Stimulated activated memory B cell treated with anti-CD40 and anti-IgM and Interleukin-4, amounts not matched to agents 10 μg/mL and 1 μg/mL and 100 μg/mL, for 72 hours (primary cell): ENCODE measurements at regions not wholly inside any gene's neighbourhood (a gene's known extent, or its start where the extent isn't known, plus 50 kb on each side); places are given as distances from the start of the nearest gene placed in this dataset.

Experiments used
- ATAC-seq: fragments of 150-1000 bp; cut with Tn5 transposase; 2 replicates; pipeline ENCODE4 v1.10.0; 2021
- H3K27ac Mint-ChIP-seq: one replicate; pipeline ENCODE4 v1.8.0; 2022; ENCODE audit warnings: mild to moderate bottlenecking, mixed read lengths
- H3K27me3 Mint-ChIP-seq: one replicate; pipeline ENCODE4 v1.8.0; 2022; ENCODE audit warnings: mixed read lengths
- H3K36me3 Mint-ChIP-seq: one replicate; pipeline ENCODE4 v1.8.0; 2022; ENCODE audit warnings: mixed read lengths
- H3K4me1 Mint-ChIP-seq: one replicate; pipeline ENCODE4 v1.8.0; 2022; ENCODE audit warnings: mixed read lengths
- H3K4me3 Mint-ChIP-seq: one replicate; pipeline ENCODE4 v1.8.0; 2022; ENCODE audit warnings: mild to moderate bottlenecking, moderate library complexity, mixed read lengths
- H3K9me3 Mint-ChIP-seq: one replicate; pipeline ENCODE4 v1.8.0; 2022; ENCODE audit warnings: mixed read lengths

DNA sequence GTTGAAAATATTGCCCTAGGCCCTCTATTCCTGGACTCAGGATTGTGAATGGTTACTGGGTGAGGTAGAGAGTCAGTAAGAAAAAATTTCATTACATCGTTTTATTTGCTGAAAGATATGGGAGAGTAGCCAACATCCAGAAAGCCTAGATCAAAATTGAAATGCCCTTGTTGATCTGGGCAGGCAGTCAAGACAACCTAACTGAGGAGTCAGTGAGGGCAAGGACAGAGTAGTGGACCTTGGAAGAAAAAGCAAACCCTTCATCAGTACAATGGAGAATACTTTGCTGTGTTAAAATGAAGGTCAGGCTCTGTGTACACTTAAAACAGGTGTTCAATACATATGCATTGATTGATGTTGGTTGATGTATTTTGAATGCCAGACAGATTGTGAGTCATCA is 576.7 kb downstream of the OLFM4 start:
- no peaks in the 10 kb centered on the region for H3K4me1 Mint-ChIP-seq
- no peak overlapping the region for H3K4me3 Mint-ChIP-seq
- H3K27me3 Mint-ChIP-seq, result no peaks in the 10 kb centered on the region
- no peak overlapping the region for H3K27ac Mint-ChIP-seq
- H3K9me3 Mint-ChIP-seq, result no peaks in the 10 kb centered on the region
- ATAC-seq, result no peak
- H3K36me3 Mint-ChIP-seq, result no peaks in the 10 kb centered on the region

DNA sequence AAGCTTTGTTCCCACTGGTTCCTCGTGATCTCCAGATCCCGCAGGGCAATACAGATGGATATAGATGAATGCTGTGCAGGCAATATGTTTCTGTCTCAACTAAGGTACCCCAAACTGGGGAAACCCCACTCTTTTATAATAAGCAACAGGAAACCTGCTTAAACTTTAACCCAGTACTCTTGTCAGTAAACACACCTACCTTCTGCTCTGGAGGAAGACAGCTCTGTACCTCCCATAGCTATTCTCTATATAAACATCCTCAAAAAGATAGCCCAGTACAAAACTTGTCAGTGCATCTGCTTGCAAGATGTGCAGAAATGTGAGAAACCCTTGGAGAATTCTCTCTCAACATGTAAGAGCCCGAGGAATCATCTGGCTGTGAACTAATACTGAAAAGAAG is 583.6 kb downstream of the OLFM4 start:
- H3K36me3 Mint-ChIP-seq, result no peaks in the 10 kb centered on the region
- H3K9me3 Mint-ChIP-seq, result no peaks in the 10 kb centered on the region
- H3K27ac Mint-ChIP-seq, result no peak overlapping the region
- no peak for ATAC-seq
- no peak overlapping the region for H3K4me3 Mint-ChIP-seq
- H3K27me3 Mint-ChIP-seq, result no peaks in the 10 kb centered on the region
- no peaks in the 10 kb centered on the region for H3K4me1 Mint-ChIP-seq

DNA sequence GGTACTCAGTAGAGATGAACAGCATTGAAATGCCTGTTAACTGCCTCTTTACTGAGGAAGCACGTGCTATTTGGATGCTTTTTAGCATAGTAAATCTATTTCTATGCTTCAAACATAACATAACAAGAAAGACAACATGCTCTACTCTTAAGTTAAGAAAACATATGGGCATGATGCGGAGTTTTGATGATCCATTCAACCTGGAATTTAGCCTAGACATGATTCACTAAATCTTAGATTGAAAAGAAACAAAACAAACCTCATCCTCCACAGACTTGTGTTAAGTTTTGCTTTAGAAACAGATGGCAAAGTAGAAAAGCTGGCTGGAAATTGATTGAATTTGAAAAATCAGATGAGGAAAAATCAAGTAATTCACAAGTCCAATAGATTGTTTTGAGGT is 593.8 kb downstream of the OLFM4 start:
- Mint-ChIP-seq H3K9me3 (peaks cover 6% of the 10 kb centered on the region), H3K4me1 (no peaks in the 10 kb centered on the region), H3K27ac (no peak overlapping the region), H3K36me3 (no peaks in the 10 kb centered on the region), H3K4me3 (no peak overlapping the region), H3K27me3 (no peaks in the 10 kb centered on the region)
- no peak for ATAC-seq

DNA sequence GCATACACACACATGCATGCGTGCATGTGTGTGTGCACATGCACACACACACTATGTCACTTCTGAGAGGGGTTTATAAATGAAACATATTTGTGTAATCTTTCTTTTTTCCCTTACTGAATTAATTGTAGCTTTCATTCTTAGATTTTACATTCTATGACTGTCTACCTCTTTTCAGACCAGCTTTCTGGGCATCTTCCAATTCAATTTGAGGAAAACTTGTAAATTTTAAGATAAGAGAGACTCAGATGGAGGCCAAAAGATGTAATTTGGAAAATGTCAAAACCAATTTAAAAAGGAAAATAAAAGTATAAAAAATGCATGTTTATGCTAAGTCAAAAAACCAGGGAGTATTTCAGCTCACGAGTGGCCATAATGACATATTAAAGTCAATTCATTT is 594.5 kb downstream of the OLFM4 start:
- H3K4me3 Mint-ChIP-seq, result no peak overlapping the region
- no peak for ATAC-seq
- no peaks in the 10 kb centered on the region for H3K27me3 Mint-ChIP-seq
- H3K9me3 Mint-ChIP-seq, result peaks cover 6% of the 10 kb centered on the region
- no peaks in the 10 kb centered on the region for H3K36me3 Mint-ChIP-seq
- no peaks in the 10 kb centered on the region for H3K4me1 Mint-ChIP-seq
- H3K27ac Mint-ChIP-seq, result no peak overlapping the region

DNA sequence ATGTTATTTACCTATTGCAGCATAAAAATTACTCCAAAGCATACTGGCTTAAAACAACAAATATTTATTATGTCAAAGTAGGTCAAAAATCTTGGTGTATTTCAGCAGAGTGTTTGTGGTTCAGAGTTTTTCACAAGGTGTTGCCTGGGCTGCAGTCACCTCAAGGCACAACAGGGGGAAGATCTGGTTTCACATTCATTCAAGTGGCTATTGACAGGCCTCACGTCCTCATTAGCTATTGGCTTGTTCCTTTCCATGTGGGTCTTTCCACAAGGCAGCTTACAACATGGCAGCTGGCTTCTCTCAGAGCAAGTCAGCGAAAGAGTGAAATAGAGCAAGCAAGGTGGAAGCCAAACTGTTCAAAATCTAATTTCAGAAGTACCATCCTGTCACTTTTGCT is 602.9 kb downstream of the OLFM4 start:
- Mint-ChIP-seq H3K4me3 (no peak overlapping the region), H3K27ac (no peak overlapping the region), H3K4me1 (no peaks in the 10 kb centered on the region), H3K27me3 (no peaks in the 10 kb centered on the region), H3K36me3 (no peaks in the 10 kb centered on the region), H3K9me3 (peaks cover 3% of the 10 kb centered on the region)
- no peak for ATAC-seq

DNA sequence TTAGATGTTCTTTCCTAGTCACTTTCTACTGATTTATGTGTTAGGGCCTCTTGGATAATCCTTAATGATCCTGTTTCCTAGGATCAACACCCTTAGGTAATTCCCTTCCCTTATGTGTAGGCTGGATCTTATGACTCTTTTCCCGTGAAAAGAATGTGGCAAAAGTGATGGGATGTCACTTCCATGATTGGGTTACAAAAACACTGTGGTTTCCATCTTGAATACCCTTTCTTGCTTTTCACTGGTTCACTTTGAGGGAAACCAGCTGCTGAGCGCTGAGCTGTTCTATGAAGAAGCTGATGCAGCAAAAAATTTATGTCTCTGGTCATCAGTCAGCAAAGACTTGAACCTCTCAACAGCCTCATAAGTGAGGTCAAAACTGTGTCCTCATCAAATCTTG is 609.4 kb downstream of the OLFM4 start:
- H3K4me3 Mint-ChIP-seq, result no peak overlapping the region
- no peaks in the 10 kb centered on the region for H3K27me3 Mint-ChIP-seq
- no peak overlapping the region for H3K27ac Mint-ChIP-seq
- H3K36me3 Mint-ChIP-seq, result no peaks in the 10 kb centered on the region
- H3K9me3 Mint-ChIP-seq, result peaks cover 5% of the 10 kb centered on the region
- no peak for ATAC-seq
- no peaks in the 10 kb centered on the region for H3K4me1 Mint-ChIP-seq

DNA sequence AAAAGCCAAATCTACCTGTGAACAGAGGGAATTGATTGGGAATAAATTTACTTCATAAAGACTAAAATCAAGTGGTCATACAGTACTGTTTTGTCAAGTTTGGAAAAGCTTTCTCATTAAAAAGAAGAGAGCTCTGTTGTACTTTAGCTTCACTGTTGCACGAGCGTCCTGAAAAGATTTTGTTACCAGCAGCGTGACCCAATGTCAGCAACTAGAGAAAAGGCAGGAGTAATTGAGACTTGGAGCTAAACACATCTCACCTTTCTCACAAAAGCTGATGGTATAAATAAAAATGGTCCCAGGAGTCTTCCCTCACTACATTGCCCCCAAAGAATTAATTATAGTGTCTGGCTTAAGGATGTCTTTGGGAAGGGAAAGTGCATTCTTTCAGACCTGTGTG is 613.7 kb downstream of the OLFM4 start:
- no peaks in the 10 kb centered on the region for H3K27me3 Mint-ChIP-seq
- no peak overlapping the region for H3K27ac Mint-ChIP-seq
- no peak overlapping the region for H3K4me3 Mint-ChIP-seq
- H3K36me3 Mint-ChIP-seq, result no peaks in the 10 kb centered on the region
- H3K9me3 Mint-ChIP-seq, result peaks cover 5% of the 10 kb centered on the region
- no peaks in the 10 kb centered on the region for H3K4me1 Mint-ChIP-seq
- no peak for ATAC-seq

DNA sequence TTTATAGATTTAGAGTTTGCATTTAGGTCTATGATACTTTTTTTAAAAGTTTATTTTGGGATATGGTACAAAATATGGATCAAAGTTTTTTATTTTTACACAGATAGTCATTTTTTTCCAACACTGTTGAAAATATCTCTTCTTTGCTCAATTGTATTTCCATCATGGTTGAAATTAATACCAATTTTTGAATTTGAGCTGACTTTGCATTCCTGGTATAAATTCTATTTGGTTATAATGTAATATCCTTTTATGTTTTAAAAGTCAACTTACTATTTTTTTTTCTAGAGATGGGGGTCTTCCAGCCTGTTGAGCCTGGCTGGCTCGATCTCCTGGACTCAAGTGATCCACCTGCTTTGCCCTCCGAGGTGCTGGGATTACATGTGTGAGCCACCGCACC is 620.1 kb downstream of the OLFM4 start:
- Mint-ChIP-seq H3K9me3 (no peaks in the 10 kb centered on the region), H3K27ac (no peak overlapping the region), H3K27me3 (no peaks in the 10 kb centered on the region), H3K4me1 (no peaks in the 10 kb centered on the region), H3K36me3 (no peaks in the 10 kb centered on the region), H3K4me3 (no peak overlapping the region)
- no peak for ATAC-seq

DNA sequence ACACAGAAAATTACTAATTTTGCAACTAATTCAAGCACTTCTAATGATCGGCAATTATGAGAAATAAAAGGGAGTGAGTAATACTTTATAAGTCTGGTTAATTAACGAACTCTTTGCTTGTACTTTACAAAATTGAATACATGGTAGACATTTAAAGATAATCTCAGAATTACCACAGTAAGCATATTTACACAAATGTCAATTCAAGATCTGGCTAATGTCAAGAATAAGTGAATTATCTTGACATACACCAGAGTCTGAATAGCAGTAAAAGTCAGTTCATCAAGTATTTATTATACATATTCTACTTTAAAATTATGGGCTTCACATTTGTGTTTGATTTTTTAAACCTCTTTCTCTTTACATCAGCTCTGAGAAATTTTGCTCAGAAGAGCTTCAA is 643.4 kb downstream of the OLFM4 start:
- H3K9me3 Mint-ChIP-seq, result peaks cover 5% of the 10 kb centered on the region
- no peaks in the 10 kb centered on the region for H3K27me3 Mint-ChIP-seq
- H3K36me3 Mint-ChIP-seq, result no peaks in the 10 kb centered on the region
- H3K4me1 Mint-ChIP-seq, result no peaks in the 10 kb centered on the region
- no peak overlapping the region for H3K4me3 Mint-ChIP-seq
- no peak for ATAC-seq
- no peak overlapping the region for H3K27ac Mint-ChIP-seq

DNA sequence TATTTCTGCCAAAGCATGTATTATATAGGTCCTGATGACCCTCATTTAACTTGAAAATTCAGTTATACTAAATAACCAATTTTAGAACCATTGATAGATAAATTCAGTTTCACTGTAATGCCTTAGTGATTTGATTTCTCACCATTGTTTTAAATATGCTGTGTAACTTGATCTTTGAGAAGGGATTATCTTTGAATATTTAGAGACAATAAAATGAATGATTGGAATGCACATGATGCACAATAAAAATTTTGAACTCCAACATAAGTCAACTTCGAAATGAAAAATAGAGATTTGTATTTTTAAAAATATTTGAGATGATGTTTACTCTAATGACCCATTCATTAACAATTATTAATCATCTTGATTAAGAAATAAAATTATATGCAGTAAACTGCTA is 654.5 kb downstream of the OLFM4 start:
- no peaks in the 10 kb centered on the region for H3K4me1 Mint-ChIP-seq
- no peaks in the 10 kb centered on the region for H3K36me3 Mint-ChIP-seq
- no peak overlapping the region for H3K27ac Mint-ChIP-seq
- no peak for ATAC-seq
- H3K4me3 Mint-ChIP-seq, result no peak overlapping the region
- H3K9me3 Mint-ChIP-seq, result peaks cover 11% of the 10 kb centered on the region
- H3K27me3 Mint-ChIP-seq, result no peaks in the 10 kb centered on the region

DNA sequence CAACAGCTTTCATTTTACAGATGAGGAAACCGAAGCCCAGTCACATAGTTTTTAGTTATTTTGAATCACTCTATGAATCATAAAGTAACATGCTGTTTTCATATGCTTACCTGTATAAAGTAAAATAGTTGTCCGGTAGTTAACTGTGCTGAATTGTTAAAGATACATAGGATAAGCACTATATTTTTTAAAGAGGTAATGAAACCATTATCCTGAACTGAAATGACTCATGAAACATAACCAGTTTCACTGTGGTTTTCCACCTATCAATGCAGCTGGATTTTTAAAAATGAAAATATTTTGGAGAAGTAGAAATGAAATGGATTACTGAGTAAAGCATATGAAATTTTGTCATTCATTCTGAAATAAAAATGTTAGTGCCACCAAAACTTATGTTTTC is 655.0 kb downstream of the OLFM4 start:
- no peaks in the 10 kb centered on the region for H3K36me3 Mint-ChIP-seq
- no peaks in the 10 kb centered on the region for H3K4me1 Mint-ChIP-seq
- H3K27me3 Mint-ChIP-seq, result no peaks in the 10 kb centered on the region
- no peak for ATAC-seq
- H3K4me3 Mint-ChIP-seq, result no peak overlapping the region
- no peak overlapping the region for H3K27ac Mint-ChIP-seq
- H3K9me3 Mint-ChIP-seq, result peaks cover 11% of the 10 kb centered on the region

DNA sequence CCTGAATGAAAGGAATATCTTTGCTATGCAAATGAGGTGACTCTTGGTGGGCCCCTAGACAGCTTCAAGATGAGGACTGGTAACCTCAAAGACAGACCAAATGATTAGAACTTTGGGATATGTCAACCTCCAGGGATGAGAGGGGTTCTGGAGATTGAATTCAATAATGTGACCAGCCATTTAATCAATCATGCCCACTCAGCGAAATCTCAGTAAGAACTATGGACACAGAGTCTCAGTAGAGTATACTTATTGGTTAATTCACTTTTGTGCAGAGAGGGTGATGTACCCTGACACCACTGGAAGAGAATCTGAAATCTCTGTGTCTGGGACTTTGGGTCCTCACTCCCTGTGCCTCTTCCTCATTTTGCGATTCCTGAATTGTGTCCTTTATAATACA is 662.8 kb downstream of the OLFM4 start:
- Mint-ChIP-seq H3K27me3 (no peaks in the 10 kb centered on the region), H3K9me3 (peaks cover 5% of the 10 kb centered on the region), H3K4me1 (no peaks in the 10 kb centered on the region), H3K4me3 (no peak overlapping the region), H3K36me3 (no peaks in the 10 kb centered on the region), H3K27ac (no peak overlapping the region)
- no peak for ATAC-seq

DNA sequence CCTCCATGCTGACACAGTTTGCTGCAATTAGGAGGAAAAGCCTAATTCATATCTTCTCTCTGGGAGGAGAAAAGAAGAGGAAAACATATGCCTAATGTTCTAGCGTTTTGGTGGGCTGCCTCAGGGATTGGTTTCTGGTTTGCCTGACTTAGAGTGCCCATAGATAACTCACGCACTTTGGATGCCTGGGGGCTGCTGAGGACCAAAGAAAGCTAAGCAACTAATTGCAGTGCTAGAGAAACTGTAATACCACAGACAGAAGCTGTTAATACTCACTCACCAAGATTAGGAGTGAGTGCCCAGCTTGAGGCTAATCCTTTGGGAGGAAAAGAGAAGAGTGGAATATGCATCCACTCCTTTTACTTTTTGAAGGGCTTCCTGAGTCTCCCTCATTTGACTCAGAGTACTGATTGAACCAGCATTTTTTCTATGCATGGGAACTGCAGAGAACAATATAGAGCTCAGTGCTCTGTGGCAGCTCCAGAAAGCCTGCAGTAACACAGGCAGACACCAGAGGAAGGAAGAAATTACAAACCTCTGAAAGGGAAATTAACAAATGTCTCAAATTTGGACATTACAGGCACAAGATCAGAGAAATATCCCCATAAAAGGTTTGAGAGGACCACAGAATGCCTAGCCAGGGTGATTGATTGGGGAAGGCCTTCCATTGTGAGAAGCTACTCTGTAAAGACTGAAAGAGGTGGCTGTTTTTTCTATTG is 666.4 kb downstream of the OLFM4 start:
- no peak for ATAC-seq
- H3K4me1 Mint-ChIP-seq, result no peaks in the 10 kb centered on the region
- no peaks in the 10 kb centered on the region for H3K27me3 Mint-ChIP-seq
- H3K36me3 Mint-ChIP-seq, result no peaks in the 10 kb centered on the region
- no peak overlapping the region for H3K27ac Mint-ChIP-seq
- peaks cover 11% of the 10 kb centered on the region for H3K9me3 Mint-ChIP-seq
- no peak overlapping the region for H3K4me3 Mint-ChIP-seq

DNA sequence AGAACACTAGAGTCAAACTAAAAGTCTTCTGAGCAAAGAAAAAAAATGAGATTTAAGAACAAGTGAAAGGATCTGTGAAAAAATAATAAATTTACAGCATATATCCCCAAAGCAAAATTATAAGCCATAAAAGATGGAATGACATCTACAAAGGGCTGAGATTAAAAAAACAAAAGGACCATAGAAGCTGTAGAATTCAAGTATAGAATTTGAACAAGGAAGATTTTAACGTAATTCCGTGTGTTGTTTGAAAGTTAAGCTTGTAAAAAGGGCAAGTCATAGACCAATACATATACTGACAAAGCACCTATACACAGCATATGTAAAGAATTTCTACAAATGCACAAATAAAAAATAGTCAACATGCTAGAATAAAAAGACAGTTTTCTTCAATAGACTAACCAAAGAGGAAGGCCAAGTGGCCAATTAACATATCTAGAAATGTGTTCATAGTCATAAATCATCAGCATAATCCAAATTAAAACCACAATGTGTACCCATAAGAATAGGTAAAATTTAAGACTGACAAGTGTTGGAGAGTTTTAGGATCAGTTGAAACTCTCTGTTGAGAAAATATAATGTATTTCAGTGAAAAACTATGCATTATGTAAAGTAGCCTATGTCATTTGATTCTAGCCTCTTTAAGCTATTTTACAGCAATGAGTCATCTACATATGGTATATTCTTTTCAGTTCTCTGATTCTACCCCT is 674.9 kb downstream of the OLFM4 start:
- H3K9me3 Mint-ChIP-seq, result peaks cover 12% of the 10 kb centered on the region
- no peak overlapping the region for H3K4me3 Mint-ChIP-seq
- no peaks in the 10 kb centered on the region for H3K36me3 Mint-ChIP-seq
- H3K4me1 Mint-ChIP-seq, result no peaks in the 10 kb centered on the region
- no peak for ATAC-seq
- H3K27ac Mint-ChIP-seq, result no peak overlapping the region
- H3K27me3 Mint-ChIP-seq, result no peaks in the 10 kb centered on the region

DNA sequence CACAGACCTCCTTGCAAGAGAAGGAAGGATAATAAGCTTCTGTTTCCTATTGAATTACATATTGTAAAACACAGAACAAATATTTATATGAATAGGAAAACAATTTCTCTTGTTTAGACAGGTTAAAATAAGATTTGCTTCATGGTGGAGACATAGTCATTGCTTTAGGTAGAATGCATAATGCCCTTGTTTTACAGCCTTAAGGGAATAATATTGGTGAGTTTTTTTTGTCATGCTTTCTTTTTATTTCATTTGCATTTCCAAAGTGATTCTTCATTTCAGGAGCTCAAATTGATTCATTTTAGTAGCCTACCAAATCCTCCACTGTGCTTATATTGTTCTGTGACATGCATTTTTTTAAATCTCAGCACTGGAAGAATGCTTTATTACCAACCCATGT is 690.7 kb downstream of the OLFM4 start:
- H3K9me3 Mint-ChIP-seq, result peaks cover 14% of the 10 kb centered on the region
- H3K4me1 Mint-ChIP-seq, result no peaks in the 10 kb centered on the region
- no peak for ATAC-seq
- no peak overlapping the region for H3K27ac Mint-ChIP-seq
- no peaks in the 10 kb centered on the region for H3K27me3 Mint-ChIP-seq
- H3K4me3 Mint-ChIP-seq, result no peak overlapping the region
- no peaks in the 10 kb centered on the region for H3K36me3 Mint-ChIP-seq

DNA sequence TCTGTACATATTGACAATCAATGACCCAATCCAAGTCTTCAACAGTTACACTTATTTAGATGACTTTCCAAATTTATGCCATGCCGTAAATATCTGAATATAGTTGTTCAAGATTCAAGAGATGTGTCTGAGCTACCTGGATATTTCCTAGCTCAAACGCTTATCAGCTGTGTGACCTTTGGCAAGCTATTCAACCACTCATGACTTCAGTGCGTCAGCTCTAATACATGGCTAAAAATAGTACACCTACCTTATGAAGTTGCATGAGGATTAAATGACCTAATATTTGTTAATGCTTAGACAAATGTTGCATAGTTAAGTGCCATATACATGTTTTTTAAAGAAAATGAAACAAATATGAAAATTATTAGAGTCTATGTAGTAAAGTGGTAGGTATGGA is 704.1 kb downstream of the OLFM4 start:
- Mint-ChIP-seq H3K27ac (no peak overlapping the region), H3K36me3 (no peaks in the 10 kb centered on the region), H3K27me3 (no peaks in the 10 kb centered on the region), H3K4me1 (no peaks in the 10 kb centered on the region), H3K9me3 (no peaks in the 10 kb centered on the region), H3K4me3 (no peak overlapping the region)
- ATAC-seq, result no peak
